ENCODE measurements at regions not wholly inside any gene's neighbourhood (a gene's known extent, or its start where the extent isn't known, plus 50 kb on each side); places are given as distances from the start of the nearest gene placed in this dataset.

GRCh38 chr7:156029460-156030007, 217.3 kb upstream of the SHH start:
- TF ChIP-seq CTCF (conservative IDR thresholded peaks at IDR 0.05 in 1 of 2, IDR thresholded peaks at IDR 0.05 in 1 of 2; ENCODE audit: low read depth in 1 of 2, low read length in 2 of 2), result no peak
- no peak for TF ChIP-seq EZH2 (IDR thresholded peaks at IDR 0.05; ENCODE audit: low read length, missing control alignments)
